Endodermal cell (in vitro differentiated cells): ENCODE measurements at regions not wholly inside any gene's neighbourhood (a gene's known extent, or its start where the extent isn't known, plus 50 kb on each side); places are given as distances from the start of the nearest gene placed in this dataset.
"Not testable (repeated sequence)": the region's sequence is repeated elsewhere in the genome, so short reads cannot be mapped to it uniquely, and the experiment has no call there.

Experiments used
- DNase-seq: peaks from one replicate; pipeline ENCODE4 v3.0.0-alpha.2; 2017
- H3K27ac ChIP-seq: 2 replicates; pipeline ENCODE4 v1.5.1; 2013; ENCODE audit warnings: mild to moderate bottlenecking, low read depth, low read length, moderate library complexity
- H3K27me3 ChIP-seq: 2 replicates; pipeline ENCODE4 v1.6.1; 2013; ENCODE audit warnings: mild to moderate bottlenecking, low read length, moderate library complexity; ENCODE audit not compliant: insufficient read depth, control insufficient read depth, poor library complexity, severe bottlenecking
- H3K36me3 ChIP-seq: 2 replicates; pipeline ENCODE4 v1.7.0; 2013; ENCODE audit warnings: mild to moderate bottlenecking, low read length, moderate library complexity; ENCODE audit not compliant: control insufficient read depth, insufficient read depth
- H3K4me1 ChIP-seq: one replicate; pipeline ENCODE4 v1.7.0; 2013; ENCODE audit warnings: low read length; ENCODE audit not compliant: control insufficient read depth, insufficient read depth
- H3K4me3 ChIP-seq: 2 replicates; pipeline ENCODE4 v1.5.1; 2013; ENCODE audit warnings: mild to moderate bottlenecking, low read length, moderate library complexity
- H3K9ac ChIP-seq: 2 replicates; pipeline ENCODE4 v1.6.1; 2013; ENCODE audit warnings: mild to moderate bottlenecking, low read length, moderate library complexity; ENCODE audit not compliant: poor library complexity, severe bottlenecking; ENCODE audit errors: extremely low read depth
- H3K9me3 ChIP-seq: 2 replicates; pipeline ENCODE4 v1.6.1; 2013; ENCODE audit warnings: mild to moderate bottlenecking, low read length, moderate library complexity; ENCODE audit not compliant: control insufficient read depth
- H3K27ac Mint-ChIP-seq: 2 replicates; pipeline ENCODE4 v1.8.0; 2020; ENCODE audit warnings: mixed read lengths
- H3K27me3 Mint-ChIP-seq: 2 replicates; pipeline ENCODE4 v1.8.0; 2021; ENCODE audit warnings: mild to moderate bottlenecking, mixed read lengths; ENCODE audit not compliant: insufficient read depth
- H3K36me3 Mint-ChIP-seq: 2 replicates; pipeline ENCODE4 v1.8.0; 2020; ENCODE audit warnings: low read depth, mixed read lengths
- H3K4me1 Mint-ChIP-seq: 2 replicates; pipeline ENCODE4 v1.8.0; 2020; ENCODE audit warnings: mixed read lengths
- H3K4me3 Mint-ChIP-seq: 2 replicates; pipeline ENCODE4 v1.8.0; 2020; ENCODE audit warnings: mild to moderate bottlenecking, moderate library complexity, mixed read lengths
- H3K9me3 Mint-ChIP-seq: 2 replicates; pipeline ENCODE4 v1.8.0; 2020; ENCODE audit warnings: mild to moderate bottlenecking, mixed read lengths
- CTCF ChIP-seq: fragments of 200-600 bp; sonication (generic); conservative IDR thresholded peaks from 2 replicates; pipeline ENCODE4 v1.5.0; 2021; ENCODE audit warnings: antibody characterized with exemption, mild to moderate bottlenecking
- WGBS, 2 experiments: methylation state at CpG; one replicate each; pipeline versions ENCODE4 v1.1.5 to v1.1.7; 2013; ENCODE audit warnings: missing lambda C conversion rate in 2 of 2, mixed read lengths in 1 of 2; ENCODE audit not compliant: insufficient coverage in 1 of 2, insufficient read length in 1 of 2; 5-methylcytosine and 5-hydroxymethylcytosine counted together

GRCh38 chr3:81823882-81824395, 62.5 kb upstream of the GBE1 start:
- H3K9me3 Mint-ChIP-seq, result peaks cover 4% of the 10 kb centered on the region
- no peak overlapping the region for H3K4me3 Mint-ChIP-seq
- peaks cover 8% of the 10 kb centered on the region for H3K4me1 Mint-ChIP-seq
- Histone ChIP-seq H3K27ac (no peak overlapping the region), H3K4me1 (no peaks in the 10 kb centered on the region), H3K4me3 (no peak overlapping the region), H3K9ac (no peak overlapping the region), H3K9me3 (peaks cover 4% of the 10 kb centered on the region), H3K27me3 (no peaks in the 10 kb centered on the region), H3K36me3 (no peaks in the 10 kb centered on the region)
- no peak for DNase-seq
- H3K27me3 Mint-ChIP-seq, result no peaks in the 10 kb centered on the region
- TF ChIP-seq CTCF, result no peak
- H3K27ac Mint-ChIP-seq, result no peak overlapping the region
- 58 to 60% methylated on average over 1 to 2 of the region's 2 CpGs for WGBS, 2 experiments
- H3K36me3 Mint-ChIP-seq, result no peaks in the 10 kb centered on the region

GRCh38 chr3:81823086-81823485, 61.6 kb upstream of the GBE1 start:
- Mint-ChIP-seq H3K9me3 (peaks cover 4% of the 10 kb centered on the region), H3K27me3 (no peaks in the 10 kb centered on the region), H3K4me1 (peaks cover 8% of the 10 kb centered on the region), H3K4me3 (no peak overlapping the region), H3K36me3 (no peaks in the 10 kb centered on the region), H3K27ac (no peak overlapping the region)
- Histone ChIP-seq H3K9ac (no peak overlapping the region), H3K4me3 (no peak overlapping the region), H3K36me3 (no peaks in the 10 kb centered on the region), H3K27ac (no peak overlapping the region), H3K9me3 (peaks cover 9% of the 10 kb centered on the region), H3K27me3 (no peaks in the 10 kb centered on the region), H3K4me1 (no peaks in the 10 kb centered on the region)
- no peak for TF ChIP-seq CTCF
- 94 to 95% methylated on average over 2 to 3 of the region's 3 CpGs for WGBS, 2 experiments
- DNase-seq, result no peak

- Histone ChIP-seq H3K36me3 (no peaks in the 10 kb centered on the region), H3K27ac (peak overlapping the region; percentile 89), H3K4me3 (no peak overlapping the region), H3K9ac (no peak overlapping the region), H3K9me3 (peaks cover 14% of the 10 kb centered on the region), H3K27me3 (no peaks in the 10 kb centered on the region), H3K4me1 (no peaks in the 10 kb centered on the region)
- 79 to 90% methylated on average over 4 to 8 of the region's 8 CpGs for WGBS, 2 experiments
- no peak for DNase-seq
- H3K36me3 Mint-ChIP-seq, result no peaks in the 10 kb centered on the region
- H3K4me1 Mint-ChIP-seq, result no peaks in the 10 kb centered on the region
- no peak overlapping the region for H3K27ac Mint-ChIP-seq
- H3K4me3 Mint-ChIP-seq, result no peak overlapping the region
- TF ChIP-seq CTCF, result no peak
- H3K9me3 Mint-ChIP-seq, result peaks cover 8% of the 10 kb centered on the region
- no peaks in the 10 kb centered on the region for H3K27me3 Mint-ChIP-seq
Observed at GRCh38 chr3:81816473-81817250, 55.2 kb upstream of the GBE1 start.

GRCh38 chr3:81812098-81812497, 50.7 kb upstream of the GBE1 start:
- not testable (repeated sequence) for H3K36me3 Mint-ChIP-seq, H3K36me3 ChIP-seq, H3K4me1 ChIP-seq, H3K27me3 Mint-ChIP-seq, H3K9ac ChIP-seq, H3K27me3 ChIP-seq, H3K4me3 ChIP-seq, H3K27ac Mint-ChIP-seq, H3K9me3 Mint-ChIP-seq, H3K4me3 Mint-ChIP-seq, H3K27ac ChIP-seq, H3K9me3 ChIP-seq, DNase-seq, H3K4me1 Mint-ChIP-seq
- WGBS, 2 experiments, result 97 to 100% methylated on average over 1 to 25 of the region's 25 CpGs
